ENCODE measurements at regions not wholly inside any gene's neighbourhood (a gene's known extent, or its start where the extent isn't known, plus 50 kb on each side); places are given as distances from the start of the nearest gene placed in this dataset.

GRCh38 chr15:60081976-60082375, 77.9 kb downstream of the FOXB1 start:
- 79% methylated on average over 3 of the region's 3 CpGs for WGBS
- DNase-seq (ENCODE audit: extremely low spot score): no peak
- no peaks in the 10 kb centered on the region for H3K4me1 ChIP-seq (ENCODE audit: insufficient read depth)
- no peaks in the 10 kb centered on the region for H3K36me3 ChIP-seq (ENCODE audit: insufficient read depth)
- H3K4me3 ChIP-seq (ENCODE audit: low read depth, low read length): no peak overlapping the region
- no peak overlapping the region for H3K27ac ChIP-seq (ENCODE audit: low read depth)

DNA sequence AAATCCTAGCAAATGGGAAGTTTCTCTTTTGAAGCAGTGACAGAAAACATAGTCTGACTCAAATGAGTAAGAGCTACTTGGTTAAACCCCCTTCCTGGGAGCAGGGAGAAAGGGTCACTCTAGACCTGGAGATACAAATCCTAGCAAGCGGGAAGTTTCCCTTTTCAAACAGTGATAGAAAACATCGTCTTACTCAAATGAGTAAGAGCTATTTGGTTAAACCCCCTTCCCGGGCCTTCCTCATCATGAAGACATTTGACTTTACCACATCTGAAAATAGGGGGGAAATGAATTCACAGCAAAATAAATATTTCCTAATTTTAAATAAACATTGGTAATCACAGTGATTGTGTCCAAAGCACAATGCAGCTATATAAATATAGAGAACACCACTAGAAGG, 79.2 kb downstream of the FOXB1 start:
- 80% methylated on average over 3 of the region's 3 CpGs for WGBS
- H3K4me1 ChIP-seq (ENCODE audit: insufficient read depth): no peaks in the 10 kb centered on the region
- no peak overlapping the region for H3K27ac ChIP-seq (ENCODE audit: low read depth)
- no peaks in the 10 kb centered on the region for H3K36me3 ChIP-seq (ENCODE audit: insufficient read depth)
- DNase-seq (ENCODE audit: extremely low spot score): no peak
- H3K4me3 ChIP-seq (ENCODE audit: low read depth, low read length): no peak overlapping the region

- Histone ChIP-seq H3K4me3 (ENCODE audit: low read depth, low read length) (no peak overlapping the region), H3K36me3 (ENCODE audit: insufficient read depth) (no peaks in the 10 kb centered on the region), H3K27ac (ENCODE audit: low read depth) (no peak overlapping the region), H3K4me1 (ENCODE audit: insufficient read depth) (no peaks in the 10 kb centered on the region)
- 69% methylated on average over 8 of the region's 8 CpGs for WGBS
- no peak for DNase-seq (ENCODE audit: extremely low spot score)
Observed at GRCh38 chr15:60086681-60087429, 82.7 kb downstream of the FOXB1 start.

DNA sequence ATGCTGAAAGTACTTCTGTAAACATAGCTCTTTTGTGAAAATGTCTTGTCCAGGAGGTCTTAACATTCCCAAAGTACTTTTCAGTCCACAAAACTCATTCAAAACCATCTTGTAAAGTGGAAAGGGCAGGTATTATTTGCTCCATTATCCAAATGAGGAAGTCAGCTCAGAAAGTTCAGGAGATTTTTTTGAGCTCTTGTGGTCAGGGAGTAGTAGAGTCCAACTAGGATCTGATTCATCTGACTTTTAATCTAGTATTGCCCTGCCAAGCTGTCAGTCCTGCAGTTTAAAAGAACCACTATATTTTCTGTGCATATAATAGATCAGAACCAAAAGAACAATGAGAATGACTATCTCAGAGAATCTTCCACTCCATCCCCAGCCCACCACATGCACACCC, 83.5 kb downstream of the FOXB1 start:
- Histone ChIP-seq H3K4me1 (ENCODE audit: insufficient read depth) (no peaks in the 10 kb centered on the region), H3K4me3 (ENCODE audit: low read depth, low read length) (no peak overlapping the region), H3K27ac (ENCODE audit: low read depth) (no peak overlapping the region), H3K36me3 (ENCODE audit: insufficient read depth) (no peaks in the 10 kb centered on the region)
- DNase-seq (ENCODE audit: extremely low spot score): no peak

- Histone ChIP-seq H3K27ac (ENCODE audit: low read depth) (no peak overlapping the region), H3K36me3 (ENCODE audit: insufficient read depth) (no peaks in the 10 kb centered on the region), H3K4me3 (ENCODE audit: low read depth, low read length) (no peak overlapping the region), H3K4me1 (ENCODE audit: insufficient read depth) (no peaks in the 10 kb centered on the region)
- DNase-seq (ENCODE audit: extremely low spot score): no peak
- 46% methylated on average over 3 of the region's 3 CpGs for WGBS
Observed at GRCh38 chr15:60090747-60091146, 86.6 kb downstream of the FOXB1 start.

GRCh38 chr15:60091157-60091556, 87.0 kb downstream of the FOXB1 start:
- 73% methylated on average over 5 of the region's 5 CpGs for WGBS
- Histone ChIP-seq H3K27ac (ENCODE audit: low read depth) (no peak overlapping the region), H3K36me3 (ENCODE audit: insufficient read depth) (no peaks in the 10 kb centered on the region), H3K4me3 (ENCODE audit: low read depth, low read length) (no peak overlapping the region), H3K4me1 (ENCODE audit: insufficient read depth) (no peaks in the 10 kb centered on the region)
- no peak for DNase-seq (ENCODE audit: extremely low spot score)

DNA sequence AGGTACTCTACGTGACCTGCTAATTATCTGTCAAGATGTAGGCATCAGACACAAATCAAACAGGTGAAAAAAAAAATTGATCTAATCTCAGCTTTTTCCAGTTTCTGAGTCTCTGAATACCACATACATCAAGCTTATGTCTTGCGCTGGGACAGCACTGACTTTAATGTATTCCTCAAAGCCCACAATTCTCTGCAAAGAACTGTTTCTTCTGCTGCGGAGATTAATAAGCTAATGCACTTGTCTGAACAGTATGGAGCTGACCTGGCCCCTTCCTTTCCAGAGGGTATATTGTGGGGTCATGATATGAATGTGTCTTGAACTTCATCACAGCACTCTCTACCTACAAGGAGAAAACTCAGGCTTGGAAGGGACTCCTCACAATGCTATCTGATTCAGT, 87.8 kb downstream of the FOXB1 start:
- Histone ChIP-seq H3K4me3 (ENCODE audit: low read depth, low read length) (no peak overlapping the region), H3K4me1 (ENCODE audit: insufficient read depth) (no peaks in the 10 kb centered on the region), H3K27ac (ENCODE audit: low read depth) (no peak overlapping the region), H3K36me3 (ENCODE audit: insufficient read depth) (no peaks in the 10 kb centered on the region)
- WGBS: 84% methylated on average over 3 of the region's 3 CpGs
- no peak for DNase-seq (ENCODE audit: extremely low spot score)

GRCh38 chr15:60093273-60094067, 89.4 kb downstream of the FOXB1 start:
- no peak for DNase-seq (ENCODE audit: extremely low spot score)

DNA sequence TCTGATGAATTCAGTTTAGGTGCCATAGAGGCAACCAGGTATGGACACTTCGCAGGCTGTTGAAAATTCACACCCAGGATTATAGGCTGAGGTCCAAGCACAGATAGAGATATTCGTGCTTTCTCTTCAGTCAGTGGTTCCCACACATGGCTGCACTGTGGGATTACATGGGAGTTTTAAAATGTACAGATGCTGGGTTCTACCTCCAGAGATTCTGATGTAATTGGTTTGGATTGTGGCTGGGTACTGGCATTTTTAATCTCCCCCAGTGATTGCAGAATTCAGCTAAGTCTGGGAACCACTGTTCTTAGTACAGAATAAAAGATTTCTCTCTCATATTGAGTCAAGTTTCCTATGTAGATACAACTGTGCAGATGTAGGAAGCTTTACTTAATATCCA, 91.6 kb downstream of the FOXB1 start:
- H3K36me3 ChIP-seq (ENCODE audit: insufficient read depth): no peaks in the 10 kb centered on the region
- no peaks in the 10 kb centered on the region for H3K4me1 ChIP-seq (ENCODE audit: insufficient read depth)
- no peak for DNase-seq (ENCODE audit: extremely low spot score)
- no peak overlapping the region for H3K27ac ChIP-seq (ENCODE audit: low read depth)
- no peak overlapping the region for H3K4me3 ChIP-seq (ENCODE audit: low read depth, low read length)
- 62% methylated on average over 2 of the region's 2 CpGs for WGBS

More at GRCh38 chr15:60093273-60094067, 89.4 kb downstream of the FOXB1 start:
- no peaks in the 10 kb centered on the region for H3K4me1 ChIP-seq (ENCODE audit: insufficient read depth)
- 20% methylated on average over 4 of the region's 4 CpGs for WGBS
- H3K27ac ChIP-seq (ENCODE audit: low read depth): no peak overlapping the region
- H3K36me3 ChIP-seq (ENCODE audit: insufficient read depth): no peaks in the 10 kb centered on the region
- H3K4me3 ChIP-seq (ENCODE audit: low read depth, low read length): no peak overlapping the region

DNA sequence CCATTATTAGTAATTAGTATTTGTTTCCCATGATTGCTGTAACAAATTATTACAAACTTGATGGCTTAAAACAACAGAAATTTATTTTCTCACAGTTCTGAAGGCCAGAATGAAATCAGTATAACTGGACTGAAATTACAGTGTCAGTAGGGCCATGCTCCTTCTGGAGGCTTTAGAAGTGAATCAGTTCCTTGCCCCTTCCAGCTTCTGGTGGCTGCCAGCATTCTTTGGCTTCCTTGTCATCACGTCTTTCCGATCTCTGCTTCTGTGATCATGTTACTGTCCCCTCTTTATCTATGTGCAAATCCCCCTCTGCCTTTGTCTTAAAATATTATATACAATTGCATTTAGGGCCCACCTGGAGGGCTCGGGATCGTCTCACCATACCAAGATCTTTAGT, 92.0 kb downstream of the FOXB1 start:
- no peaks in the 10 kb centered on the region for H3K36me3 ChIP-seq (ENCODE audit: insufficient read depth)
- no peak overlapping the region for H3K4me3 ChIP-seq (ENCODE audit: low read depth, low read length)
- WGBS: 69% methylated on average over 4 of the region's 4 CpGs
- no peaks in the 10 kb centered on the region for H3K4me1 ChIP-seq (ENCODE audit: insufficient read depth)
- no peak overlapping the region for H3K27ac ChIP-seq (ENCODE audit: low read depth)
- no peak for DNase-seq (ENCODE audit: extremely low spot score)

GRCh38 chr15:60101416-60101815, 97.3 kb downstream of the FOXB1 start:
- no peak for DNase-seq (ENCODE audit: extremely low spot score)
- Histone ChIP-seq H3K4me3 (ENCODE audit: low read depth, low read length) (no peak overlapping the region), H3K4me1 (ENCODE audit: insufficient read depth) (no peaks in the 10 kb centered on the region), H3K27ac (ENCODE audit: low read depth) (no peak overlapping the region), H3K36me3 (ENCODE audit: insufficient read depth) (no peaks in the 10 kb centered on the region)
- 46% methylated on average over 4 of the region's 4 CpGs for WGBS

- Histone ChIP-seq H3K4me1 (ENCODE audit: insufficient read depth) (no peaks in the 10 kb centered on the region), H3K27ac (ENCODE audit: low read depth) (no peak overlapping the region), H3K36me3 (ENCODE audit: insufficient read depth) (no peaks in the 10 kb centered on the region), H3K4me3 (ENCODE audit: low read depth, low read length) (no peak overlapping the region)
- no peak for DNase-seq (ENCODE audit: extremely low spot score)
Observed at GRCh38 chr15:60102748-60103147, 98.6 kb downstream of the FOXB1 start.

DNA sequence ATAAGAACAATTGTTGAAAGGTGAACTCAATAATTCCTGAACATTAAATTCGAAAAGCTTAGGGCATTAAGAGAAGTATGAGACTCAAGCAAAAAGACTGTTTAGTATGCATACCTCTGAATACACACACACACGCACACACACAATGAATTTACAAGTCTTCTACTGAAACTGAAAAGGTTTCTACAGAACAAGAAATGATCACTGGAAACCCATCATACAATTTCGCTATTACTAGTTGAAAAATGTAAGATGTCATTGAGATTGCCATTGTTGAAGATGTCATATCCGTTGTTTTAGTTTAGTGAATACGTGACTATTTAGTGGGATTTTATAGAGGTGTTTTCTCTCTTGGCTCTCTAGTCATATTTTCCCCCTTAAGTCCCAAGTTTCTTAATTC, 106.8 kb downstream of the FOXB1 start:
- 84% methylated on average over 5 of the region's 5 CpGs for WGBS
- DNase-seq (ENCODE audit: extremely low spot score): no peak
- Histone ChIP-seq H3K4me1 (ENCODE audit: insufficient read depth) (no peaks in the 10 kb centered on the region), H3K4me3 (ENCODE audit: low read depth, low read length) (no peak overlapping the region), H3K36me3 (ENCODE audit: insufficient read depth) (no peaks in the 10 kb centered on the region), H3K27ac (ENCODE audit: low read depth) (no peak overlapping the region)

DNA sequence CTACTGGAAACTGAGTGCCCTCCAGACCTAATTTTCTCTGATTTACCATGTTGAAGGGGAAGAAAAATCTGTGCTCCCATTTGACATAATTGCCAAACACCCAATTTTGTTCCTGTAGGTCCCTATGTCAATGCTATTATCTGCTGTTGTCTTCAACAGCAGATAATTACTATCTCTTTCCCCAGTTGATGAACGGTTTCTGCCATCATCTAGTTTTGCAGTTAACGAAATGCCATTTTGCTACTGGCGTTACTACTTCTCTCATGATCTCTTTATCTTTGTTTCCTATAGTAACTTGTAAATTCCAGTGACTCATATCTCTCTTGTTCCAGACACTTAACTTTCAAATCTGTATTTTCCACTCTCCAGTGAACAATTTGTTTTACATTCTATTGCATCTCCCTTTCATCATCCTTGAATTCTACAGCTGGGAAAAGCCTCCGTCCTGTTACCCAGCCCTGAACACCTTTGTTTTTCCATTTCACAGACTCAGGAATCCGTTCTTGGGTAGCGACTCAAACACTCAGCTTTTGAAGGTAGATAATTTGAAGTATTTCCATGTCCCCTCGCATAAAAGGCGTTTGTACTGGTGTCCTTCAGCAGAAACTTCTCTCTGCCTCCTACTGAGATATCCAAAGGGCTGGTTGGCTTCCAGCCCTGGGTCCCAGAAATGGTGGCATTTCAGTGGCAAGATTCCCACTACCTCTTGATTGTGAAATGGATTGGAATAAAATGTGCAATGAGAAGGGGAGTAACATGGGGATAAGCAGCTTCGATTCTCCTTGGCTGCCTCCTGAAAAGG, 111.7 kb downstream of the FOXB1 start:
- H3K27ac ChIP-seq (ENCODE audit: low read depth): no peak overlapping the region
- no peaks in the 10 kb centered on the region for H3K36me3 ChIP-seq (ENCODE audit: insufficient read depth)
- DNase-seq (ENCODE audit: extremely low spot score): no peak
- no peaks in the 10 kb centered on the region for H3K4me1 ChIP-seq (ENCODE audit: insufficient read depth)
- WGBS: 48% methylated on average over 9 of the region's 9 CpGs
- no peak overlapping the region for H3K4me3 ChIP-seq (ENCODE audit: low read depth, low read length)
